ENCODE measurements at regions not wholly inside any gene's neighbourhood (a gene's known extent, or its start where the extent isn't known, plus 50 kb on each side); places are given as distances from the start of the nearest gene placed in this dataset.
A peak's percentile ranks its signal among the peaks of the same experiment; 100 is the strongest.

DNA sequence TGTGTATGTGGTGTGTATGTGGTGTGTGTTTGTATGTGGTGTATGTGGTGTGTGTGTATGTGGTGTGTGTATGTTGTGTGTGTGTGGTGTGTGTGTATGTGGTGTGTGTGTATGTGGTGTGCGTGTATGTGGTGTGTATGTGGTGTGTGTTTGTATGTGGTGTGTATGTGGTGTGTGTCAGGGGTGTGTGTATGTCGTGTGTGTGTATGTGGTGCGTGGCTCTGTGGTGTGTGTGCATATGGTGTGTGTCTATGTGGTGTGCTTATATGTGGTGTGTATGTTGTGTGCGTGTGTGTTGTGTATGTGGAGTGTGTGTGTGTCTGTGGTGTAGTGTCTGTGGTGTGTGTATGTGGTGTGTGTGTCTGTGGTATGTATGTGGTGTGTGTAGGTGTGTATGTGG, 62.5 kb upstream of the MEDAG start:
- Histone ChIP-seq H4K5ac (ENCODE audit: insufficient read length, low read depth, low read length) (no peak overlapping the region), H2BK15ac (ENCODE audit: low read length) (no peak overlapping the region), H3K4ac (replicated peaks; ENCODE audit: insufficient read length, low read depth, low read length) (no peak overlapping the region), H3K36me3 (ENCODE audit: control insufficient read depth in 2 of 4, insufficient read depth in 4 of 4, low read length in 3 of 4) (peaks cover 0 to 5% (median 0%) of the 10 kb centered on the region in 4 experiments; a peak in 1 of 8 replicates), H3K4me3 (ENCODE audit: extremely low read depth in 1 of 4, insufficient read depth in 2 of 4, low read depth in 3 of 4, low read length in 4 of 4) (no peak overlapping the region), H3K4me2 (ENCODE audit: insufficient read depth in 1 of 2, low read depth in 2 of 2, low read length in 2 of 2) (no peak overlapping the region), H2BK20ac (ENCODE audit: low read length) (no peak overlapping the region), H3K14ac (ENCODE audit: insufficient read length) (no peak overlapping the region), H3K79me2 (ENCODE audit: control insufficient read depth in 1 of 2, insufficient read depth in 2 of 2, low read length in 2 of 2) (no peaks in the 10 kb centered on the region), H3K4me1 (replicated peaks in 1 of 4; ENCODE audit: control insufficient read depth in 3 of 4, insufficient read depth in 4 of 4, low read length in 3 of 4) (peaks cover 0 to 5% (median 0%) of the 10 kb centered on the region in 4 experiments; a peak in 3 of 7 replicates), H2AFZ (ENCODE audit: low read length) (no peak overlapping the region), H2BK120ac (replicated peaks; ENCODE audit: low read depth, low read length) (peak overlapping the region; percentile 14), H2BK12ac (ENCODE audit: low read depth, low read length) (no peak overlapping the region), H3K27me3 (replicated peaks in 1 of 4; ENCODE audit: control insufficient read depth in 3 of 4, extremely low read depth in 1 of 4, insufficient read depth in 3 of 4, low read length in 3 of 4) (peaks cover 0 to 3% (median 0%) of the 10 kb centered on the region in 4 experiments; a peak in 1 of 7 replicates), H3K9ac (replicated peaks in 1 of 4; ENCODE audit: extremely low read depth in 1 of 4, low read depth in 3 of 4, low read length in 3 of 4) (no peak overlapping the region; a peak in 1 of 7 replicates), H3K23me2 (ENCODE audit: low read depth, low read length) (peaks cover 28% of the 10 kb centered on the region; the same call in 1 of the 2 replicates), H2AK5ac (ENCODE audit: low read depth, low read length) (peak overlapping the region; percentile 67; the same call in 1 of the 2 replicates), H4K8ac (ENCODE audit: extremely low read depth, insufficient read depth, low read length) (no peak overlapping the region; the same call in 1 of the 2 replicates), H4K91ac (replicated peaks; ENCODE audit: insufficient read length, low read length) (peak overlapping the region; percentile 91), H4K20me1 (replicated peaks in 1 of 2; ENCODE audit: control insufficient read depth in 1 of 2, insufficient read depth in 2 of 2, low read length in 2 of 2) (peaks cover 0 to 23% of the 10 kb centered on the region in 2 experiments), H3K27ac (ENCODE audit: low read depth, low read length) (no peak overlapping the region), H3K9me3 (ENCODE audit: insufficient read depth in 2 of 2, low read depth in 1 of 2, low read length in 1 of 2) (peaks cover 0 to 13% of the 10 kb centered on the region in 2 experiments; a peak in 1 of 4 replicates), H3K18ac (ENCODE audit: extremely low read depth, low read length) (no peak overlapping the region), H2BK5ac (ENCODE audit: low read depth, low read length) (no peak overlapping the region), H3K79me1 (ENCODE audit: low read depth, low read length) (no peaks in the 10 kb centered on the region; the same call in 1 of the 2 replicates), H3K56ac (replicated peaks; ENCODE audit: insufficient read length, low read depth, low read length) (peak overlapping the region; percentile 100), H3K23ac (ENCODE audit: insufficient read length) (peak overlapping the region; percentile 61)
- DNase-seq (ENCODE audit: low read depth in 1 of 2, low spot score in 2 of 2) (no peak), FAIRE-seq (peak; percentile 45)
- ChIA-PET CTCF (ENCODE audit: partially characterized antibody) (no interaction called here), POLR2A (ENCODE audit: partially characterized antibody) (no interaction called here)
- WGBS, 2 experiments (ENCODE audit: extremely low coverage in 1 of 2, insufficient coverage in 1 of 2, insufficient read length in 1 of 2, insufficient replicate concordance in 2 of 2, low coverage in 1 of 2, low lambda C conversion rate in 2 of 2, missing lambda C conversion rate in 1 of 2) = 54% methylated on average over 4 of the region's 4 CpGs; no CpG with 5 or more reads in 1 of the 2 experiments
- TF ChIP-seq CEBPB (IDR thresholded peaks at IDR 0.05; ENCODE audit: low read depth, low read length) (no peak), FOSL1 (IDR thresholded peaks at IDR 0.05; ENCODE audit: insufficient read depth, low read depth, low read length) (no peak), SP2 (IDR thresholded peaks at IDR 0.05; ENCODE audit: low read length) (no peak), GTF2F1 (IDR thresholded peaks at IDR 0.05; ENCODE audit: borderline replicate concordance, low read depth, low read length) (no peak), NRF1 (IDR thresholded peaks at IDR 0.05; ENCODE audit: low read depth, low read length) (no peak), BRCA1 (IDR thresholded peaks at IDR 0.05; ENCODE audit: low read depth, low read length) (no peak), KDM4A (IDR thresholded peaks at IDR 0.05; ENCODE audit: low read depth, low read length, severe bottlenecking) (no peak), YY1 (IDR thresholded peaks at IDR 0.05; ENCODE audit: low read depth, low read length) (no peak), KDM1A (IDR thresholded peaks at IDR 0.05; ENCODE audit: borderline replicate concordance, low read length) (no peak), SP4 (IDR thresholded peaks at IDR 0.05; ENCODE audit: low read length) (no peak), POU5F1 (IDR thresholded peaks at IDR 0.05; ENCODE audit: low read depth, low read length) (no peak), RNF2 (IDR thresholded peaks at IDR 0.05; ENCODE audit: borderline replicate concordance, low read depth, low read length, missing control alignments, poor library complexity, severe bottlenecking) (no peak), RFX5 (IDR thresholded peaks at IDR 0.05; ENCODE audit: borderline replicate concordance, low read depth, low read length) (no peak), CHD2 (IDR thresholded peaks at IDR 0.05; ENCODE audit: low read length) (no peak), POLR2A (IDR thresholded peaks at IDR 0.05; ENCODE audit: control extremely low read depth in 1 of 2, low read depth in 2 of 2, low read length in 2 of 2) (no peak), BCL11A (IDR thresholded peaks at IDR 0.05; ENCODE audit: low read depth in 2 of 2, low read length in 2 of 2) (no peak)

Data from H1 (cell line).